ENCODE measurements at regions not wholly inside any gene's neighbourhood (a gene's known extent, or its start where the extent isn't known, plus 50 kb on each side); places are given as distances from the start of the nearest gene placed in this dataset.
A peak's percentile ranks its signal among the peaks of the same experiment; 100 is the strongest.

DNA sequence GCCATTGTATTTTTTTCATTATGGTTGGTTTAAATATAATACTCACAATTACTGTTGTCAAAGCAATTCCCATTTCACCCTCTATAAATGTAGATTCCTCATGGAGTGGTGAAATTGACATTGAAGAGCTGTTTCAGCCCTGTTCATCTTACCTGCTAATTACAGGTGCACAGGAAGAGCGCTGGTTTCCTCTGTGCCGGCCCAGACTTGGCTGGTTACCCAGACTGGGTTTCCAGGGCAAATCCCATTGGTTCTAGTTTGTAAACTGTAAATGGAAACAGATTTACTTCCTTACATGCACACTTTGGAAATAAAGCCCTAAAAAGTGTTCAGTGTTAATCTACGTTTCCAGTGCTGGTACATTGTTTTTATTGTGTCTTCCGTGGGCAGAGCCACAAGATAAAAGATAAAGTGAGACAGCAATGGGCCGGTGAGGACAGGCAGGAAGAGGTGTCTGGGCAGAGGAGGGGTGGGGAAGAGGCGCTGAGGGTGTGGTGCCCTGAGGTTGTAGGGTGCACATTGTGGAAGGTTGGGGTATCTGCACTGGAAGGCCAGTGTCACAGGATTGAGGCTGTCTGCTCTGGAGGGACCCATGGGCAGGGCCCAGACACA lies 71.6 kb upstream of the ZPBP start:
- DNase-seq = no peak

GRCh38 chr7:50160206-50160605 lies 67.2 kb upstream of the ZPBP start:
- no peak for DNase-seq

GRCh38 chr7:50159154-50159553 lies 66.1 kb upstream of the ZPBP start:
- DNase-seq = no peak

DNA sequence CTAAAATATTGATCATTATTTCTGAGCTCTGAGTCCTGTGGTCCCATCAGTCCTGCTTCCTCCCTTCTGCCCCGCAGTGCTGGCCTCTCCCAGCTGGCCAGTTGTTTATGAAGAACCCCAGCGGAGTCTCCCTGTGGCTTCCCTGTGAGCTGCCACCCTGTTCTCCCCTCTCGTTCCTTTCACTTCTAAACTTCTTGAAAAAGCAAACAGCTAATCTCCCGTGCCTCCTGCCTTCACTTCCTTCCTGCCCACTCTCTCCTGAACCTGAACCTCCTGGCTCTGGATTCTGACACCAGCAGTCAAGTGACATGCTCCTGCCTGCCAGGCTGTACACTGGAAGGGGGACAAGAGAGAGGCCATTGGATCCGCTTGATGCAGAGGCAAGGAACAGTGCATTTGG lies 63.7 kb upstream of the ZPBP start:
- DNase-seq = peak; percentile 70 to 80

GRCh38 chr7:50156163-50156562 lies 63.1 kb upstream of the ZPBP start:
- DNase-seq = peak; percentile 8 to 23

- DNase-seq = no peak
These were observed 62.7 kb upstream of the ZPBP start for GRCh38 chr7:50155755-50156154.

GRCh38 chr7:50153995-50154394 lies 60.9 kb upstream of the ZPBP start:
- no peak for DNase-seq

GRCh38 chr7:50153148-50153547 lies 60.1 kb upstream of the ZPBP start:
- no peak for DNase-seq

- no peak for DNase-seq
These were observed 59.4 kb upstream of the ZPBP start for GRCh38 chr7:50152486-50152885.

DNA sequence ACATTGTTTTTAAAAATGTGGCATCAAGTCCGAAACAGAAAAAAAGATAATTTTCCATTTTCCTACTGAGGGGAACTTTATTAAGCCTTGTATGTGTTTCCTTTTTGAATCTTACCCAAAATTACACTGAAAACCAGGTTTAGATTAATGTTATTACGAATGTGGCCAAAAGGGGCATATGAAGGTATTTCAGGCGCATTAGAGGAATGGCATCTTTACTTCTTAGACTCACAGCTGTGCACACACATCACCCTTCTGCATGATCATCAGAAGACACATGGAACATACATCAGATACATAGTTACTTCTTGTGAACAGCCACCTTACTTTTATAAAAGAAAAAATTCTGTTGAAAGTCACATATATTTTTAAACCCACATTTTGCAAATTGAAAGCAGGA lies 58.6 kb upstream of the ZPBP start:
- DNase-seq = no peak

DNA sequence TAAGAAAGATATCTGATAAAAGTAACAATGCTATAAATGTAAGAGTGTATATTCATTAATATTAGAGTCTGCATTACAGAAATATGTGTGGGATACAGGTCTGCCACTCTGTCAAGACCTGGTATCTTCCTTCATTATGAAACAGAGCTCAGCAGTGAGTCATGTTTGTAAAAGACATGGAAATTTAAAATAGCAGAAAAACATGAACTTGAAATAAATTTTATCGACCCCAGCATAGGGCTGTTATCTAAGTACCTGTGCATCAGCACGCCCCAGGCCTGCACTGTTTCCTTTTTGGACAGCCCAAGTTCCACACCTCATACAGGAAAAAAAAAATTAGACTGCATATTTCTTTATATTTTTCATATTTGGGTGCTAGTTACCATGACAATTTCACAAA lies 58.0 kb upstream of the ZPBP start:
- DNase-seq = no peak

- DNase-seq = no peak
These were observed 56.3 kb upstream of the ZPBP start for GRCh38 chr7:50149369-50149768.

DNA sequence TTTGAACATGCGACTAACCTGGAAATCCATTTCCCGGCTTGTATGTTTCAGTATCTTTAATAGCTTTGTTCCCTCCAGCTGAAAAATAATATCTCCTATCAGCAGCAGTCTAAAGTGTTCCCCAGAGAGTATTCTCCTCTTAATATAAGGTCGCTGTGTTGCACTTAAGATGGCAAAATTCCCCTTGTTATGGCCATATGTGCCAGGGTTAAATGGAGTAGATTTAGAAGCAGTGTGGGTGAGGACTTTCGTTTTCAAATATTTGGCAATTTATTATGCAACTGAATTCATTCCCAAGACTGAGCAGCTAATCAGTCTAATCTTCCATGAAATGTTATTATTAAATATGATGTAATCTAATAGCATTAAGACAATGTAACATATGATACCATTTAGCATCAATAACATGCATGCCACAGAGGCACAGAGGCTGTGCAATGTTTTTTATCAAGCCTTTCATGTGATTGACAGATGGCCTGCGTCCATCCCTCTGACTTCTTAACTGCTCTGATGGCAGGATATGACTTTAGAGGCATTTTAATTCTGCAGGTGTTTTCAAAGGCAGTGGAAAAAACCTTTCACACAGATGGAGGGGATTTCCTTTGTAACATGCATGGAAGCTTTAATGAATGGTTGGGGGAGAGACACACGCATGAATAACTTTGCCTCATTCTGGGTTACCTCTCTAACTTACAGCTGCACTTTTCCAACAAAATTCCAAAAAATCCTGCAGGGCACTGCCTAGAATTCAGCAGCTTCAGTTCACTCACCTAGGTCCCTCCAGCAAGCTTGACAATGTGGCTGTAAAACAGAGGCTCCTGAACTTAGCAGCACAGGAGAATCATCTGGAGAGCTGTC lies 55.1 kb upstream of the ZPBP start:
- DNase-seq = no peak

GRCh38 chr7:50146692-50147091 lies 53.6 kb upstream of the ZPBP start:
- no peak for DNase-seq

GRCh38 chr7:50145801-50146338 lies 52.8 kb upstream of the ZPBP start:
- DNase-seq = no peak

DNA sequence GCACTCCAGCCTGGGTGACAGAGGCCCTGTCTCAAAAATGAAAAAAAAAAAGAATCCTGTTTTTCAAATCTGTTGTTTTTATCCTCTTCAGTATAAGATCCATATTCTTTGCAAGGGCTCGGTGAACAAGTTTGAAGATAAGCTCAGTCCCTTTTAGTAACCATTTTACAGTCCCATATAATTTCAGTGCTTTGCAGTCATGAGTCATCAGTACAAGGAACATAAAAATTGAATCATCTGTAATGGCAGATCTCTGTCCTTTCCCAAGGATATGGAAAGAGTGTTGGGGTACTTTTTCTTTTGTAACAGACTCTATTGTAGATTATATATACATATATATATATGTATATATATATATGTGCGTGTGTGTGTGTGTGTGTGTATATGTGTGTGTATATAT lies 52.2 kb upstream of the ZPBP start:
- DNase-seq = peak in 1 of 2 experiments; percentile 11
